Small intestine (tissue), 7 donors: ENCODE measurements at regions not wholly inside any gene's neighbourhood (a gene's known extent, or its start where the extent isn't known, plus 50 kb on each side); places are given as distances from the start of the nearest gene placed in this dataset.
"Not testable (repeated sequence)": the region's sequence is repeated elsewhere in the genome, so short reads cannot be mapped to it uniquely, and the experiment has no call there.

Experiments
- DNase-seq, 2 donors: peaks; one replicate each; pipeline versions ENCODE4 v3.0.0 to v3.0.0-alpha.2; 2013
- FAIRE-seq: peaks from 2 replicates; lab custom pipeline; 2012; peaks lifted over from hg19 to GRCh38; lab: Jason Lieb, UNC
- H3K27ac ChIP-seq, 3 donors: one replicate each; pipeline ENCODE4 v1.5.1; 2013; ENCODE audit warnings: low read length in 2 of 3, mild to moderate bottlenecking in 2 of 3, control low read depth in 1 of 3, inconsistent platforms in 1 of 3, low read depth in 1 of 3, moderate library complexity in 1 of 3
- H3K27me3 ChIP-seq, 3 donors: one replicate each; pipeline ENCODE4 v1.6.1; 2013; ENCODE audit warnings: low read length in 3 of 3, inconsistent platforms in 1 of 3; ENCODE audit not compliant: control insufficient read depth in 3 of 3, insufficient read depth in 3 of 3
- H3K36me3 ChIP-seq, 3 donors: one replicate each; pipeline ENCODE4 v1.6.1; 2013; ENCODE audit warnings: low read length in 3 of 3, inconsistent platforms in 1 of 3, low read depth in 1 of 3, mild to moderate bottlenecking in 1 of 3, moderate library complexity in 1 of 3; ENCODE audit not compliant: control insufficient read depth in 3 of 3, insufficient read depth in 2 of 3
- H3K4me1 ChIP-seq, 3 donors: one replicate each; pipeline ENCODE4 v1.6.1; 2013; ENCODE audit warnings: low read length in 2 of 3, inconsistent platforms in 1 of 3, low read depth in 1 of 3, mild to moderate bottlenecking in 1 of 3, moderate library complexity in 1 of 3; ENCODE audit not compliant: control insufficient read depth in 3 of 3, insufficient read depth in 2 of 3
- H3K4me3 ChIP-seq, 3 donors: one replicate each; pipeline ENCODE4 v1.5.1; 2013; ENCODE audit warnings: low read length in 3 of 3, control low read depth in 1 of 3, inconsistent platforms in 1 of 3, low read depth in 1 of 3, mild to moderate bottlenecking in 1 of 3, moderate library complexity in 1 of 3
- H3K9me3 ChIP-seq, 2 donors: one replicate each; pipeline ENCODE4 v1.6.1; 2013; ENCODE audit warnings: low read depth in 1 of 2, low read length in 1 of 2; ENCODE audit not compliant: control insufficient read depth in 2 of 2, insufficient read depth in 1 of 2
- WGBS, 3 donors: extraction: QIAGEN DNeasy Blood & Tissue Kit; methylation state at CpG; one replicate each; pipeline ENCODE4 v1.1.7; 2013; 5-methylcytosine and 5-hydroxymethylcytosine counted together
- donor health status: healthy with polysubstance abuse.
- donor health status: control.
- donor health status: control.
- donor health status: Bipolar disorder and iron deficiency.
- donor health status: healthy.

- Histone ChIP-seq H3K27me3 (no peaks in the 10 kb centered on the region), H3K4me3 (no peak overlapping the region), H3K9me3 (no peaks in the 10 kb centered on the region), H3K36me3 (no peaks in the 10 kb centered on the region), H3K4me1 (no peaks in the 10 kb centered on the region), H3K27ac (no peak overlapping the region)
- 77 to 88% (median 85%) methylated on average over 2 of the region's 2 CpGs for WGBS, 3 donors
- DNase-seq (no peak), FAIRE-seq (no peak)
Observed at GRCh38 chr2:185665251-185665814, 73.3 kb upstream of the FSIP2 start.

- FAIRE-seq (no peak), DNase-seq (no peak)
- no peaks in the 10 kb centered on the region for H3K27me3 ChIP-seq
- 92 to 97% (median 94%) methylated on average over 2 of the region's 2 CpGs for WGBS, 3 donors
- H3K27ac ChIP-seq, result no peak overlapping the region
- H3K4me1 ChIP-seq, result no peaks in the 10 kb centered on the region
- H3K36me3 ChIP-seq, result no peaks in the 10 kb centered on the region
- no peaks in the 10 kb centered on the region for H3K9me3 ChIP-seq
- H3K4me3 ChIP-seq, result no peak overlapping the region
Observed at GRCh38 chr2:185667452-185667851, 71.2 kb upstream of the FSIP2 start.

GRCh38 chr2:185668710-185669109, 69.9 kb upstream of the FSIP2 start:
- Histone ChIP-seq H3K4me3 (no peak overlapping the region), H3K36me3 (no peaks in the 10 kb centered on the region), H3K4me1 (no peaks in the 10 kb centered on the region), H3K9me3 (no peaks in the 10 kb centered on the region), H3K27ac (no peak overlapping the region), H3K27me3 (no peaks in the 10 kb centered on the region)
- DNase-seq (no peak), FAIRE-seq (no peak)

GRCh38 chr2:185674232-185674631, 64.4 kb upstream of the FSIP2 start:
- DNase-seq, result no peak
- H3K4me1 ChIP-seq, result no peaks in the 10 kb centered on the region
- H3K36me3 ChIP-seq, result no peaks in the 10 kb centered on the region
- no peak overlapping the region for H3K4me3 ChIP-seq
- 19 to 64% (median 33%) methylated on average over 1 of the region's 1 CpG for WGBS, 3 donors
- no peaks in the 10 kb centered on the region for H3K27me3 ChIP-seq
- H3K9me3 ChIP-seq, result no peaks in the 10 kb centered on the region
- no peak overlapping the region for H3K27ac ChIP-seq
- no peak for FAIRE-seq

GRCh38 chr2:185676316-185676715, 62.3 kb upstream of the FSIP2 start:
- FAIRE-seq (no peak), DNase-seq (no peak)
- Histone ChIP-seq H3K4me1 (no peaks in the 10 kb centered on the region), H3K4me3 (no peak overlapping the region), H3K9me3 (no peaks in the 10 kb centered on the region), H3K27me3 (no peaks in the 10 kb centered on the region), H3K36me3 (no peaks in the 10 kb centered on the region), H3K27ac (no peak overlapping the region)
- 79 to 94% (median 85%) methylated on average over 2 of the region's 2 CpGs for WGBS, 3 donors

GRCh38 chr2:185687001-185687400, 51.6 kb upstream of the FSIP2 start:
- not testable (repeated sequence) for H3K9me3 ChIP-seq, H3K27ac ChIP-seq, H3K36me3 ChIP-seq, H3K27me3 ChIP-seq, H3K4me3 ChIP-seq, FAIRE-seq, H3K4me1 ChIP-seq, DNase-seq
- WGBS, 3 donors, result 91 to 94% (median 92%) methylated on average over 3 of the region's 3 CpGs

- Histone ChIP-seq H3K4me3 (no peak overlapping the region), H3K27ac (no peak overlapping the region), H3K36me3 (no peaks in the 10 kb centered on the region), H3K4me1 (no peaks in the 10 kb centered on the region), H3K9me3 (no peaks in the 10 kb centered on the region), H3K27me3 (no peaks in the 10 kb centered on the region)
- FAIRE-seq (no peak), DNase-seq (no peak)
- WGBS, 3 donors, result 82 to 88% (median 86%) methylated on average over 7 of the region's 7 CpGs
Observed at GRCh38 chr2:185687967-185688366, 50.6 kb upstream of the FSIP2 start.
